ENCODE measurements at regions not wholly inside any gene's neighbourhood (a gene's known extent, or its start where the extent isn't known, plus 50 kb on each side); places are given as distances from the start of the nearest gene placed in this dataset.

DNA sequence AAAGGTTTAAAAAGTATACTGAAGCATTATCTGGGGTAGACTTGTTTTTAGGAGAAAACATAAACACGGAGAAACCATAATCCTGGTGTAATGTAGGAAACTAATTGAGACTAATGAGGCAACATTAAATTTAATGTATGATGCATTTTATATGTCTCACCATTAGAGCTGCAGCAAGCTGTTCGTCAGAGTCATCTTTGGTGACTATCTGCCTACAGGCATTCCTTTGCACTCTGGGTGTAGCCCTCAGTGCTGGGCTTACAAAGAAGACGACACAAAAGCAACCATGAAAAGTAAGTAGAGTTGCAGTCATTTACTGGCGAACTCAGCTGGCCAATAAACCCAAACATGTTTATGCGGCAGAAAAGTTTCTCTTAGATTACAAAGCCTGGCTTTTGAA lies 415.3 kb upstream of the ZEB2 start:
- no peak overlapping the region for H3K27ac ChIP-seq (ENCODE audit: low read depth, low read length)
- no peaks in the 10 kb centered on the region for H3K36me3 ChIP-seq (ENCODE audit: control insufficient read depth in 3 of 3, insufficient read depth in 3 of 3, low read length in 3 of 3)
- H3K9ac ChIP-seq (ENCODE audit: low read depth in 1 of 3, low read length in 3 of 3): no peak overlapping the region
- H3K4me3 ChIP-seq (ENCODE audit: low read length in 3 of 3): no peak overlapping the region
- peaks cover 0 to 5% (median 2%) of the 10 kb centered on the region in 3 donors for H3K4me1 ChIP-seq (ENCODE audit: control insufficient read depth in 3 of 3, insufficient read depth in 3 of 3, low read length in 3 of 3)
- no peaks in the 10 kb centered on the region for H3K27me3 ChIP-seq (ENCODE audit: control insufficient read depth in 3 of 3, insufficient read depth in 3 of 3, low read length in 3 of 3)
- H3K9me3 ChIP-seq (ENCODE audit: control insufficient read depth in 3 of 3, low read length in 3 of 3): no peaks in the 10 kb centered on the region

DNA sequence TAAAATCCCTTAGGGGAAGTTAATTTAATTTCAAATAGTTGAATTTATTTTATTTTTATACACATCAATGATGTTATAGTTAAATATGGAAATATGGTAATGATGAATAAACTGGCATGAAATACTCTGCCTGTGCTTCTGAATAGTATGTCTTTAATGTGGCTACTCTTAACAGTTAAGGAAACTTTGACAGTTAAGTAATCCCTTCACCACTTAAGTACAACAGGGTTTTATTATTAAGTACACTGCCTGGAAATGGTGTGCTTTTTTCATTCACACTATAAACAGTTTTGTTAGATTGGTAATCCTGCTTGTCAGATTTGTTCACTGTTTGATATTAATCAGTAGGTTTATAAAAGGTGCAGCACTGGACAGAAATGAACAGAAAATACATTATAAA lies 412.0 kb upstream of the ZEB2 start:
- H3K27me3 ChIP-seq (ENCODE audit: control insufficient read depth in 3 of 3, insufficient read depth in 3 of 3, low read length in 3 of 3): no peaks in the 10 kb centered on the region
- no peaks in the 10 kb centered on the region for H3K36me3 ChIP-seq (ENCODE audit: control insufficient read depth in 3 of 3, insufficient read depth in 3 of 3, low read length in 3 of 3)
- H3K4me1 ChIP-seq (ENCODE audit: control insufficient read depth in 3 of 3, insufficient read depth in 3 of 3, low read length in 3 of 3): peaks cover 0 to 1% (median 0%) of the 10 kb centered on the region in 3 donors
- no peak overlapping the region for H3K4me3 ChIP-seq (ENCODE audit: low read length in 3 of 3)
- H3K27ac ChIP-seq (ENCODE audit: low read depth, low read length): no peak overlapping the region
- no peak overlapping the region for H3K9ac ChIP-seq (ENCODE audit: low read depth in 1 of 3, low read length in 3 of 3)
- no peaks in the 10 kb centered on the region for H3K9me3 ChIP-seq (ENCODE audit: control insufficient read depth in 3 of 3, low read length in 3 of 3)

DNA sequence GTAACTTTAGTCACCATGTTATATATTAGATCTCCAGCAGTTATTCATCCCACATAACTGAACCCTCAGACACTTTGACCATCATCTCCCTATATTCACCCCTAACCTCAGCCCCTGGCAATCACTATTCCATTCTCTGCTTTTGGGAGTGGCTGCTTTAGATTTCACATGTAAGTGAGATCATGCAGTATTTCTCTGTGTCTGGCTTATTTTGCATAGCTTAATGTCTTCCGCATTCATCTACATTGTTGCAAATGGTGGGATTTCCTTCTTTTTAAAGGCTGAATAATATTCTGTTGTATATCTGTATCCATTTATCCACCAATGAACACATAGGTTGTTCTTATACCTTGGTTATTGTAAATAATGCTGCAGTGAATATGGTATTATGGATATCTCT lies 411.6 kb upstream of the ZEB2 start:
- Histone ChIP-seq H3K9ac (ENCODE audit: low read depth in 1 of 3, low read length in 3 of 3) (no peak overlapping the region), H3K4me1 (ENCODE audit: control insufficient read depth in 3 of 3, insufficient read depth in 3 of 3, low read length in 3 of 3) (no peaks in the 10 kb centered on the region), H3K4me3 (ENCODE audit: low read length in 3 of 3) (no peak overlapping the region), H3K27ac (ENCODE audit: low read depth, low read length) (no peak overlapping the region), H3K9me3 (ENCODE audit: control insufficient read depth in 3 of 3, low read length in 3 of 3) (no peaks in the 10 kb centered on the region), H3K36me3 (ENCODE audit: control insufficient read depth in 3 of 3, insufficient read depth in 3 of 3, low read length in 3 of 3) (no peaks in the 10 kb centered on the region), H3K27me3 (ENCODE audit: control insufficient read depth in 3 of 3, insufficient read depth in 3 of 3, low read length in 3 of 3) (no peaks in the 10 kb centered on the region)

DNA sequence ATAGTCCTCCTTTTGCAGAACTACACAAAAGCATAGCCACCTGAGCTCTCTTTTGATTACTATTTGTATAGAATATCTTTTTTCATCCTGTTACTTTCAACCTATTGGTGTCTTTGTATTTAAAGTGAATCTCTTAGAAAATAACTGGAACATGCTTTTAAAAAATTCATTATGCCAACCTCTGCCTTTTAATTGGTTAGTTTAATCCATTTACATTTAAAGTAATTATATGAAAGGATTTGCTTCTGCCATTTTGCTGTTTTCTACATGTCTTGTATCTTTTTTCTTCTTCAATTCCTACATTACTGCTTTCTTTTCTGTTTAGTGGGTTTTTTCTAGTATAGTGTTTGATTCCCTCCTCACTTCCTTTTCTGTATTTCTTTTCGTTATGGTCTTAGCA lies 407.5 kb upstream of the ZEB2 start:
- Histone ChIP-seq H3K4me3 (ENCODE audit: low read length in 3 of 3) (no peak overlapping the region), H3K27ac (ENCODE audit: low read depth, low read length) (no peak overlapping the region), H3K27me3 (ENCODE audit: control insufficient read depth in 3 of 3, insufficient read depth in 3 of 3, low read length in 3 of 3) (no peaks in the 10 kb centered on the region), H3K36me3 (ENCODE audit: control insufficient read depth in 3 of 3, insufficient read depth in 3 of 3, low read length in 3 of 3) (no peaks in the 10 kb centered on the region), H3K9ac (ENCODE audit: low read depth in 1 of 3, low read length in 3 of 3) (no peak overlapping the region), H3K4me1 (ENCODE audit: control insufficient read depth in 3 of 3, insufficient read depth in 3 of 3, low read length in 3 of 3) (no peaks in the 10 kb centered on the region), H3K9me3 (ENCODE audit: control insufficient read depth in 3 of 3, low read length in 3 of 3) (no peaks in the 10 kb centered on the region)

- Histone ChIP-seq H3K4me3 (ENCODE audit: low read length in 3 of 3) (no peak overlapping the region), H3K9me3 (ENCODE audit: control insufficient read depth in 3 of 3, low read length in 3 of 3) (no peaks in the 10 kb centered on the region), H3K4me1 (ENCODE audit: control insufficient read depth in 3 of 3, insufficient read depth in 3 of 3, low read length in 3 of 3) (no peaks in the 10 kb centered on the region), H3K27me3 (ENCODE audit: control insufficient read depth in 3 of 3, insufficient read depth in 3 of 3, low read length in 3 of 3) (no peaks in the 10 kb centered on the region), H3K9ac (ENCODE audit: low read depth in 1 of 3, low read length in 3 of 3) (no peak overlapping the region), H3K36me3 (ENCODE audit: control insufficient read depth in 3 of 3, insufficient read depth in 3 of 3, low read length in 3 of 3) (no peaks in the 10 kb centered on the region), H3K27ac (ENCODE audit: low read depth, low read length) (no peak overlapping the region)
Measured at GRCh38 chr2:144925886-144926285, 406.0 kb upstream of the ZEB2 start.

GRCh38 chr2:144924827-144925226 lies 404.9 kb upstream of the ZEB2 start:
- Histone ChIP-seq H3K4me1 (ENCODE audit: control insufficient read depth in 3 of 3, insufficient read depth in 3 of 3, low read length in 3 of 3) (no peaks in the 10 kb centered on the region), H3K9ac (ENCODE audit: low read depth in 1 of 3, low read length in 3 of 3) (no peak overlapping the region), H3K27ac (ENCODE audit: low read depth, low read length) (no peak overlapping the region), H3K27me3 (ENCODE audit: control insufficient read depth in 3 of 3, insufficient read depth in 3 of 3, low read length in 3 of 3) (no peaks in the 10 kb centered on the region), H3K4me3 (ENCODE audit: low read length in 3 of 3) (no peak overlapping the region), H3K9me3 (ENCODE audit: control insufficient read depth in 3 of 3, low read length in 3 of 3) (no peaks in the 10 kb centered on the region), H3K36me3 (ENCODE audit: control insufficient read depth in 3 of 3, insufficient read depth in 3 of 3, low read length in 3 of 3) (no peaks in the 10 kb centered on the region)

GRCh38 chr2:144922519-144922918 lies 402.6 kb upstream of the ZEB2 start:
- H3K27me3 ChIP-seq (ENCODE audit: control insufficient read depth in 3 of 3, insufficient read depth in 3 of 3, low read length in 3 of 3): no peaks in the 10 kb centered on the region
- H3K36me3 ChIP-seq (ENCODE audit: control insufficient read depth in 3 of 3, insufficient read depth in 3 of 3, low read length in 3 of 3): no peaks in the 10 kb centered on the region
- no peaks in the 10 kb centered on the region for H3K4me1 ChIP-seq (ENCODE audit: control insufficient read depth in 3 of 3, insufficient read depth in 3 of 3, low read length in 3 of 3)
- H3K4me3 ChIP-seq (ENCODE audit: low read length in 3 of 3): no peak overlapping the region
- no peaks in the 10 kb centered on the region for H3K9me3 ChIP-seq (ENCODE audit: control insufficient read depth in 3 of 3, low read length in 3 of 3)
- no peak overlapping the region for H3K9ac ChIP-seq (ENCODE audit: low read depth in 1 of 3, low read length in 3 of 3)
- no peak overlapping the region for H3K27ac ChIP-seq (ENCODE audit: low read depth, low read length)

DNA sequence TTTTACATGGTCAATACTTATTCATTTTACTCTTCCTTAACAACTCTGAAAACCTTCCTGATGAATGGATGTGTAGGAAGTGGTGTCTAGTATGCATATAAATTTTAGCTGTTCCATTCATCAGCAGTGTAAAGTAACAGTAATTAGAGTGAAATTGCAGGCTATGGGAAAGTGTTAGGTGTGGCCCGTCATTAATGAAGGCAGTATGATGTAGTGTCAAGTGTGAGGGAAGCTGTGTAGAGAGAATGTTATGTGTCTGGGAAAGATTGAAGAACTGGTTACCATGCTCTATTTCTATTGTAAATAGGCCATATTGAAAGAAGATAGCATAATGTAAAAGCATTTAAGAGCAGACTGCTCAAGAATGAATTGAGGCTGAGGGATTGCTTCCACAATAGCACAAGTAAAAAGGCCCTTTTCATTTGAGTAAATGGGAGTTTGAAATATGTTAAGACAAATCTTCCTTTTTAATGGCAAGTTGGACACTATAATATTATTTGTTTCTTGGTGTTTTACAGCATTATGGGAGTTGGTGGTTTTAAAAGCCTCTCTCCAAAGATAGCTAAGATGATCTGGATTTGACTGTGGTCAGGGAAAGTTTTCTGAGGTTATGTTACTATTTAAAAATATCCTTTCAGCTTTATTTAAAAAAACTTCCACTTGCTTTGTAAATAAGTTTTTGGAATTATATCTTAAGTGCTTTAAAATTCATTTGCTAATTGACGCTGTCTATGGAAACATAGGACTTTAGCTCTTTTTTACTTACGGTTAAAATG lies 401.0 kb upstream of the ZEB2 start:
- no peak overlapping the region for H3K9ac ChIP-seq (ENCODE audit: low read depth in 1 of 3, low read length in 3 of 3)
- H3K27ac ChIP-seq (ENCODE audit: low read depth, low read length): no peak overlapping the region
- no peaks in the 10 kb centered on the region for H3K27me3 ChIP-seq (ENCODE audit: control insufficient read depth in 3 of 3, insufficient read depth in 3 of 3, low read length in 3 of 3)
- H3K4me3 ChIP-seq (ENCODE audit: low read length in 3 of 3): no peak overlapping the region
- no peaks in the 10 kb centered on the region for H3K36me3 ChIP-seq (ENCODE audit: control insufficient read depth in 3 of 3, insufficient read depth in 3 of 3, low read length in 3 of 3)
- no peaks in the 10 kb centered on the region for H3K4me1 ChIP-seq (ENCODE audit: control insufficient read depth in 3 of 3, insufficient read depth in 3 of 3, low read length in 3 of 3)
- no peaks in the 10 kb centered on the region for H3K9me3 ChIP-seq (ENCODE audit: control insufficient read depth in 3 of 3, low read length in 3 of 3)

- H3K27ac ChIP-seq (ENCODE audit: low read depth, low read length): no peak overlapping the region
- H3K4me3 ChIP-seq (ENCODE audit: low read length in 3 of 3): no peak overlapping the region
- H3K4me1 ChIP-seq (ENCODE audit: control insufficient read depth in 3 of 3, insufficient read depth in 3 of 3, low read length in 3 of 3): no peaks in the 10 kb centered on the region
- no peaks in the 10 kb centered on the region for H3K27me3 ChIP-seq (ENCODE audit: control insufficient read depth in 3 of 3, insufficient read depth in 3 of 3, low read length in 3 of 3)
- no peak overlapping the region for H3K9ac ChIP-seq (ENCODE audit: low read depth in 1 of 3, low read length in 3 of 3)
- H3K9me3 ChIP-seq (ENCODE audit: control insufficient read depth in 3 of 3, low read length in 3 of 3): peaks cover 0 to 2% (median 0%) of the 10 kb centered on the region in 3 donors
- H3K36me3 ChIP-seq (ENCODE audit: control insufficient read depth in 3 of 3, insufficient read depth in 3 of 3, low read length in 3 of 3): no peaks in the 10 kb centered on the region
Measured at GRCh38 chr2:144914622-144915318, 394.9 kb upstream of the ZEB2 start.

GRCh38 chr2:144914113-144914512 lies 394.2 kb upstream of the ZEB2 start:
- Histone ChIP-seq H3K4me1 (ENCODE audit: control insufficient read depth in 3 of 3, insufficient read depth in 3 of 3, low read length in 3 of 3) (no peaks in the 10 kb centered on the region), H3K27me3 (ENCODE audit: control insufficient read depth in 3 of 3, insufficient read depth in 3 of 3, low read length in 3 of 3) (no peaks in the 10 kb centered on the region), H3K4me3 (ENCODE audit: low read length in 3 of 3) (no peak overlapping the region), H3K9me3 (ENCODE audit: control insufficient read depth in 3 of 3, low read length in 3 of 3) (peaks cover 0 to 2% (median 0%) of the 10 kb centered on the region in 3 donors), H3K36me3 (ENCODE audit: control insufficient read depth in 3 of 3, insufficient read depth in 3 of 3, low read length in 3 of 3) (no peaks in the 10 kb centered on the region), H3K9ac (ENCODE audit: low read depth in 1 of 3, low read length in 3 of 3) (no peak overlapping the region), H3K27ac (ENCODE audit: low read depth, low read length) (no peak overlapping the region)

Data from skeletal muscle tissue (tissue), 3 donors.